ENCODE measurements at regions not wholly inside any gene's neighbourhood (a gene's known extent, or its start where the extent isn't known, plus 50 kb on each side); places are given as distances from the start of the nearest gene placed in this dataset.

DNA sequence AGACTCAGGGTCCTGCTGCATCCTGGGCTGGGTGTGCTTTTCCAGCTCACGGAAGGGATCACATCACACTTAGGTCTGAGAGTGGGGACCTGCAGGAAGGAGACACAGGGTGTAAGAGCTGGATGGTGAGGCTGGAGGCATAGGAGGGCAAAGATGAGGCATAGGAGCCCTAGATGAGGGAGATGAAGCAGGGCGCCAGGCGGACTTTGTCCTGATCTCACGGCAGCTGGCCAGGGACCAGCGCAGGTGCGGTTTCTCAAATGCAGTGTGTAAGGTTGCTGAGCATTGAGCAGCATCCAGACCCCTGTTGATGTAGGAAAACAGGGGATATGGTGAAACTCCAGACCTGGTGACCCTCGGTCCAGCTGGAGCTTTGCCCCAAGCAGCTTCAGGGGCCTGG is 156.5 kb downstream of the PSAT1 start:
- no peak for TF ChIP-seq EZH2 (IDR thresholded peaks at IDR 0.05; ENCODE audit: insufficient read depth, poor library complexity, severe bottlenecking)
- TF ChIP-seq EZH2phosphoT487 (IDR thresholded peaks at IDR 0.05; ENCODE audit: insufficient read depth, low read depth) = no peak

Measured in GM23248 (cell line).